Stimulated activated CD4-positive, alpha-beta T cell treated with anti-CD3 and anti-CD28 coated beads, TNF-alpha, amount 100 ng/mL, for 24 hours (primary cell): ENCODE measurements at regions not wholly inside any gene's neighbourhood (a gene's known extent, or its start where the extent isn't known, plus 50 kb on each side); places are given as distances from the start of the nearest gene placed in this dataset.
A peak's percentile ranks its signal among the peaks of the same experiment; 100 is the strongest.

ENCODE experiments used
- DNase-seq, 3 experiments: peaks; one replicate each; pipeline ENCODE4 v3.0.0-alpha.2; 2020; ENCODE audit warnings: low read depth in 3 of 3

DNA sequence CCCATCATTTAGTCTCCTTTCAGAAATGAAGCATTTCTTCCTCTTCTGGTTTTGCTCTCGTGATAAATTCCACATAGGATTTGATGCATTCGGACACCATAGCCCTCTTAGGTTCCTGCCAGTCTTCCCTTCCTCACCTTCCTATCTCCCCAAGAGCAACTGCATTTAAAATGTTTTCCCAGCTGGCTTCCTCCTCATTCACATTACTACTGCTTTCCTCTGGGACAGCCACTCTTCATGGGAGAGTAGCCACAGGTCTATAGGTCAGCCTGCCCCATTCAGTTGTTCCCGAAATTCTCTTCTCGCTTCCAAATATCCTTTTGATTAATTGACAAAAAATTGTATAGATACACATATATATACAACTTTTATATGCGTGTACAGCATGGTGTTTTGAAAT lies 214.2 kb upstream of the PDE10A start:
- no peak for DNase-seq

DNA sequence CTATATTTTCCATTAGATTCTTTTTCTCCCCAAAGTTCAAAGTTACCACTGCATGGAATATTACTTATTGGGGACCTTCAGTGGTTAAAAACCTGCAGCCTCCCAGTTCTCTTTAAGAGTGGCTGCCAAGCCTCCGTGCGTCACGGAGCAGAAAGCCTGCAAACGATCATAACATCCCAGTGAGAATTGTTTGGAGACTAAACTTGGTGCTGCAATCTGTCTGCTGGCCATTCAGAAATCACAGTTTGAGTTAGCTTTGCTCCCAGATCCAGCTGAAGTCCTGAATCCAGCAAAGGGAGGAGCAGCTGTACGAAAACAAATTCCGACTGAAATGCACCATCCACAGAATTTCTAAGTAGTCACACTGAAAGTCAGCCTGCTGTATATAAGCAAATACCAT lies 213.5 kb upstream of the PDE10A start:
- DNase-seq = no peak

DNA sequence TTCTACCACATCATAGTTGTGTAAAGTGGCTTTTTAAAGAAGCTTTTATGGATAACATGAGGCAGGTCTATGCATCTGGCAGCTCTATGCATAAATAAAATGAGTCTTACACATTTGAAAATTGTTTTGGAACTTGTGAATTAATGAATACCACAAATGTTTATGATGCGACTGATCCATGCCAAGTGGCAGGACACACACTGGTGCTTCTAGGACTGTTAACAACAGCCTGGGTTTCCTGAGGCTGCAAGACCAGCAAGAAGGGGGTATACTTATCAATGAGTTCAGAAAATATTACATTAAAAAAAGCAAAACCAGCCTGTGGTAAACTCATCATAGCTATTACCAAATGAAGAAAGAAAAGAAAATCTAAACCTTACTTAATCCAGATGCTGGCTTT lies 212.9 kb upstream of the PDE10A start:
- DNase-seq = no peak

DNA sequence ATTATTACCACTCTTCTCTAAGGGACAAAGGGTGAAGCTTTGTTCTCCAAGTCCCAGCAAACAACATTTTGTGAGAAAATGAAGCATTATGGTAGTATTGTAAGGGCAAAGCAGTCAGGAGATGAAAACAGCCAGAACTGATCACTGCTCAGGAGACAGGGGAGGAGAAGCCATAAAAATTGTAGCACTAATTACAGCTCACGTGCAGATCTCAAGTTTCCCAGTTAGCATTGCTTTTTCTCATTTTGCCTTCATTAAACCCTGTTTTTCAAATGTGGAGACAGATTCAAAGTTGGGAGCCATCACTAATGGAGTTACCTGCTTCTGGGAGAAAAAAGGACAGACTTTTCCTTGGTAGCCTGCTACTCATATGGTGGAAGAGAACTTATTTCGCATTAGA lies 210.9 kb upstream of the PDE10A start:
- no peak for DNase-seq

DNA sequence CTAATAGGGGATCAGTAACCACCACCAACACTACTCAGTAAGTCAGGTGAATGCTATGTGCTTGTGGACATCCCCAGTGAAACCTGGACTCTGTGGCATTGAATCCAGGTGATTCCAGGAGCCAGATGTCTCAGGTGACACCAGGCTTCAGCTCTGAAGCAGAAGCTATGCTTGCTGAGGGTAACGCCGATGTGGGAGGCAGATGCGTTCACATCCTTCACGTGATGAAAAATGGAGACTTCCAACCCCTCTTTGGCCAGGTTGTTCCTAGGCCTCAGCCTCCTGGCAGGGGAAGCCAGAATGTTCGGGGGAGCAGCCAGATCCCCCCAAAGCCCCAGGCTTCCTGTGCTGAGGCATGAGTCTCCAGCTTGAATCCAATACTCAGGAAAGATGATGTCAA lies 209.8 kb upstream of the PDE10A start:
- no peak for DNase-seq

DNA sequence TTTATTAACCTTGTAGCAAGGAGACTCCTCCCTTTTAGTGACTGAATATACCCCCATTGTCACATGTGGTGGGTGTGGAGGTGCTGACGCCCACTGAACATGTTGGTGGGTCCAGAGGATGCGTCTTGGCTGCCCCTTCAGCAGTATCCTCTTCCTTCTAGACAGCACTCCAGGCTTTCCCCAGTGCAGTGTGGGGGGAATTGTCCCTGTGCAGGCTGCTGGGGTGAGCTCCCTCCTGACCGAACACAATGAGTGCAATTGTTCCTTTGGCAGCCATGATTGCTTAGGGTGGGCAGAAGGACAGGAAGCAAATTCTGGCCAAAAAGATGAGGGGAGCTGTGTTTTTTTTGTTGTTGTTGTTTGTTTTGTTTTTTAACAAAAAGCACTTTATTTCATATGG lies 209.3 kb upstream of the PDE10A start:
- no peak for DNase-seq

DNA sequence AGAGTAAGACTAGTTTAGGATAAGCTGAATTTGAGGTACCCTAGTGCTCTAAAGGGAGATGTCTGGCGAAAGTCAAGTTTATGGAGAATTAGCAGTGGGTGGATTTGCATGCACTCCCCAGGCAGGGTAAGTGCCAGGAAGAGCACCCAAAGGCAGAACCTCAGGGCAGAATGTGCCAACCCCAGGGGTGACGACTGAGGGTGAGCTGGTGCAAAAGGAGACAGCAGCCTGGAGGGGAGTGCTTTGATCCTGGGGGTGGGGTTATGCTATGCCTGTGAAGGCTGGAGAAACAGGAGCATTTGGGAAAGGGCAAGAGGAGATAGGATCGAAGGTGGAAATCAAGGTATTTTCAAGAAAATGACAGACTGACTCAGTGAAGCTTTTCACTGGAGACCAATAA lies 208.5 kb upstream of the PDE10A start:
- DNase-seq = no peak

DNA sequence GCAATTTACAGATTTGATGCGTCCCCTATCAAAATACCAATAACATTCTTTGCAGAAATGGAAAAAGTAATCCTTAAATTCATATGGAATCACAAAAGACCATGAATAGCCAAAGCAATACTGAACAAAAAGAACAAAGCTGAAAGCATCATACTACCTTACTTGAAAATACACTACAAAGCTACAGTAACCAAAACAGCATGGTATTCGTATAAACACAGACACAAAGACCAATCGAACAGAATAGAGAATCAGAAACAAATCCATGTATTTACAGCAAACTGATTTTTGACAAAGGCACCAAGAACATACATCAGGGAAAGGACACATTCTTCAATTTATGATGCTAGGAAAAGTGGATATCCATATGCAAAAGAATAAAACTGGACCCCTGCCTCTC lies 206.5 kb upstream of the PDE10A start:
- no peak for DNase-seq

DNA sequence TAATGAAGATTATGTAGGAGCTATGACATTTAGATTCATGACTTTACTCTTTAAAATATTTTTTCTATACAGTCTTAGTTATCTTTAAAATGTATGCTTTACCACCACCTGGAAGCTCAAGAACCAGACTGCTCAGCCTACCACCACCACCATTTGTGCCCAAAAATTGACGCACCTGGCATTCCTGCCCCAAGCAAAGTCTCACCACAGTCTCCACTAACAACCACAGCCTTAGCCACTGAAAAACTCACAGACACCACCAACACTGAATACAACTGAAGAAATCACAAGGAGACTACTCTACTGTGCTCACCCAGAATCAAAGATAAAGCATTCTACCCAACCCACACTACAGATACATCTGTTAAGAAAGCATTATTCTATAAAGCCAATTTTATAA lies 201.9 kb upstream of the PDE10A start:
- DNase-seq = no peak

DNA sequence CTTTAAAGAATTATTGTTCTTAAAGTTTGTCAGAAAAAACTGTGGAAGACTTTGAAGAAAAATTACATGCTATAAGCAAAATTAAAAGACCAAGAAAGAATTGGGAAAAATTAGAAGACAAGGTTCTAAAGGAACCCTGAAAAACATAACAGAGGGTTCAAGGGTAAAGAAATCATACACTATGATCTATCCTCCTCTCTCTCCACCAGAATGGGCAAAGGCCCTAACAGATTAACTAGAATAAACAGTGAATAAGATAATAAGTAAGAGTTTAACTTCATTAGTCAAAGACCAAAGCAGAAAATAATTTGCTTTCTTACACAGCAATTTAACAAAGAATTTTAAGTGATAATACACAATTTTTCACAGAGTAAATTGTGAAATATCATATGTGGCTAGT lies 201.2 kb upstream of the PDE10A start:
- no peak for DNase-seq

DNA sequence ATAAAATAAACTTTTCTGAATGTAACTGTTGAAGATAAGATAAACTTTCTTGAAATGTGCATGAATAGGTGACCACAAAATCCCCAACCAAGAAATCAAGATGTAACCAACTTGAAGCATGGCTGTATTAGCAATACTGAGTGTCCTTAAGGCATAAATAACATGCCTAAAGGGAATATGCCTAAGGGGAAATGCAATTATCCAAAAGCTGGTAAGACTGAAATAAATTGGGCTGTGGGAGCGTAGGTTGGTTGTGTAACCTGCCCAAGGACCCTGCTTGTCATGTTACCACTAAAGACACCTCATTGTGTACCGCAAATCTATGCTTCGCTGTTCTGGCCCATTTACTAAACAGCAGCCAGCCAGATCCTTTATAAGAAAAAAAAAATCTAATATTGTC lies 200.8 kb upstream of the PDE10A start:
- DNase-seq = no peak

DNA sequence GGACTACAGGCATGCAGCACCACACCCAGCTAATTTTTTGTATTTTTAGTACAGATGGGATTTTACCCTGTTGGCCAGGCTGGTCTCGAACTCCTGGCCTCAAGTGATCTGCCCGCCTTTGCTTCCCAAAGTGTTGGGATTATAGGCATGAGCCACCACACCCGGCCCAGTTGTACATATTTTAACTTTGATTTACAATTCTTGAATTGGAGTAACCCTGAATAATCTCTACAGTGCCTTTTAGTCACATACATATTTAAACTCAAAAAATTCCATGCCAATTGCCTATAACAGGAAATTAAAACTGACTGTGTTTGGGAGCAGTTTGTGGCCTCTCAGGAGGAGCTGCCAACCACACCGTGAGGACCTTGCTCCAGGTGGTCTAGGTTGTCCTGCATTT lies 199.8 kb upstream of the PDE10A start:
- no peak for DNase-seq

DNA sequence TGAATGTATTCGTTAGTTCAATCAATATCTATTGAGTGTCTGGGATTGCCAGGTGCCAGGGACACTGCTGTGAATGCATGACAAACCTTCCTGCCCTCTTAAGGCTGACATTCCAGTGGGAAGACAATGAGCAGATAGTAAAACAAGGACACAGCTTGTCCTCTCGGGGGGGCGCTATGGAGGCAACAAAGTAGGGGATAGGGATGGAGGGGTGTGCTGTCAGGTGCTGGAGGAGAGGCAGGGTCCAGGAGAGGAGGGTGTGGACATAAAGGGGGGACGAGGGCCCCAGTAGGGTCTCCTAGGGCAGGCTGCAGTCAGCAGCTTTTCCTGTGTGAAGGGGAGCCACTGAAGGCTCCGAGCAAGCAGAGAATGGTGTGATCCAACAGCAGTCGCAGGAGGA lies 198.2 kb upstream of the PDE10A start:
- DNase-seq = no peak

DNA sequence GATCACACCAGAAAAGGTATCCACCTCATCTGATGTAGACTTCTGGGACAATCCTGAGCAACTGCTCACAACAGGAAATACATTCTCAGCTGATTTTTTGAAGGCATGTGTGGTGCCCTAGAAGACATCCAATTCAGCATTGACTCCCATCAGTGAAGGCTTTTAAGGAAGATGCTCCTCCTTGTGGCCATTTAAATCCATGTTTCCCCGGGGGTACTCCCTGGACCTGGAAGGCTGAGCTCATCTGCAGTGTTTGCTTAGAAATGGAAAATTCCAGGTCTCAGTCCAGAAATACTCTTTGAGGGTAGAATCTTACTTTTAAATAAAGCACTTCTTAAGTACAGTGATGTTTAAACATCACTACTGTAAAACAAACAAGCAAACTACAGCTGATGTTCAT lies 195.5 kb upstream of the PDE10A start:
- no peak for DNase-seq

DNA sequence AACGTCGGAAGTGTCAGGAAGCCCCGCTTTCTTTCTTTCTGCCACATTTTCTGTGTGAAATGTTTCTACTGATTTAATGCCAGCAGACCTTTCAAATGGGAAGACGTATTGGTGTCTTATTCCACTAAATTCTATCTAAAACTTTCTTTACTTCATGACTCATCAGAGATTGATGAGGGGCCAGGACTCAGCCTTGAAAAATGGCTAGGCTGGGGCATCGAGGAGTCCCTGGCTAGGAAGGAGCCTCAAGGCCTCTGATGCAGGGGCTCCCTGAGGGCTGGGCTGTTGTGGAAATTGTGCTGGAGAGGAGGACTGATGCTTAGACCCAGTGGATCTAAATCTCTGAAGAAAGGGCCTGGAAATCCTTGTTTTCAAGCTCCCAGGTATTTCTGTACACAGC lies 192.8 kb upstream of the PDE10A start:
- no peak for DNase-seq

DNA sequence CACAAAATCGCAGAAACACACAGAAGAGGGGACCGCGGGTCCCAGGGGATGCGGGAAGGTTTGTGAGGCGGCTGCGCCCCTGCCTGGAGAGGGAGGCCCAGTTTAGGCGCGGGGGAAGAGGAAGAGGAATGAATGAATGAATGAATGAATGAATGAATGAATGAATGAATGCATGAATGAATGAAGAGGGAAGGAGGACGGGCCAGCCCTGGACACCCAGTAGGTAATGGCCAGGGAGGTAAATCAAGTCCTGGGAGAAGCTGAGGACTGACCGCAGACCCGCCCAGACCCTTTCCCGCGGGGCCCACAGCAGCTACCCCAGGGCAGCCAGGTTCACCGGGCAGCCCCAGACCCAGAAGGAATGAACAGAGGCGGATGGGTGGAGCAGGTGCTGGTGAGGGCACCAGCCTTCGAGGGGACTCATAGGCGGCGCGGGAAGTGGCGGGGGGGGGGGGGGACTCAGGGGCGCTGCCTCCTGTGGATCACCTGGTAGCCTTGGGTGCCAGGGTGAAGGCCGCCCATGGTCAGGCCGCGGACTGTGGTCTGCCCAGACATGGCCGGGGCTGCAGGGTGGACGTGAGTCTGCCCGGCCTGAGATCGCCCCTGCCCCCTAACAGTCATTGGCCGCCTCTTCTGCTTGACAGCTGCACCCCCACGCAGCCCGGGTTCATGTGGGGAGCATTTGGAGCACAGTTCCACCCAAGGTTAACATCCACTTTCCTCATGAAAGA lies 192.0 kb upstream of the PDE10A start:
- DNase-seq = no peak

DNA sequence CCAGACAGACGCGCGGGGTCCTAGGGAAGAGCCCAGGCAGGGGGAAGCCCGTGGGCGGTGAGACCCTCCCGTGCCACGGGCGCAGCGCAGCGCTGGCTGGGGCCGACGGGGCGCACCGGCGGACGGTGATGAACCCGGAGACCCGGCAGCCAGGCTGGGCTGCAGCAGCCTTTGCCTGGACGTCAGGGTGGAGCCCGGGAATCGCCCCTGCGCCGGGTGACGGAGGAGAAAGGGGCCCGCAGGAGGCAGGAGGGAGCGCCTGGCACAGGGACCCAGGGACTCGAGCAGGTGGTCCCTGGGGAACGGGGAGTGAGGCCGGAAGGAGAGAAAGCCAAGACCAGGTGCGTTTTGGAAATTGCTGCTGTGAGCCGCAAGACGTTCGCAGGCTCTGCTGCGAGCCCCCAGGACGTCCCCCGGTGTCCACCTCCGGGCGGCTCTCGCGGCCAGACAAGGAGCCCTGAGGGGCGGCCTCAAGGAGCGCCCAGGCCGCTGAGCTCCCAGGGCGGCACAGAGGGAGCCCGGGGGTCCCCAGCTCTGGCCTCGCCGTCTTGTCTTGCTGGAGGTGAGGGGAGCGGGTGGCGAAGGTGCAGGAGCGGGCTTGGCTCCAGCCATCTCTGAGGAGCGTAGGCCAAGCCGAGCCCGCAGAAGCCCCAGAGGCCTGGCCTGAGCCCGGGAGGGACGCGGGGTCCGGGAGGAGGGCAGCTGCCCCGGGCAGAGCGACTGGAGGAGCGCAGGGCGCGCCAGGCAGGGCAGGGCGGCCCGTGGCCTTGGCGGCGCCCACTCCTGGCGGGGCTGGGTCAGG lies 191.2 kb upstream of the PDE10A start:
- no peak for DNase-seq

DNA sequence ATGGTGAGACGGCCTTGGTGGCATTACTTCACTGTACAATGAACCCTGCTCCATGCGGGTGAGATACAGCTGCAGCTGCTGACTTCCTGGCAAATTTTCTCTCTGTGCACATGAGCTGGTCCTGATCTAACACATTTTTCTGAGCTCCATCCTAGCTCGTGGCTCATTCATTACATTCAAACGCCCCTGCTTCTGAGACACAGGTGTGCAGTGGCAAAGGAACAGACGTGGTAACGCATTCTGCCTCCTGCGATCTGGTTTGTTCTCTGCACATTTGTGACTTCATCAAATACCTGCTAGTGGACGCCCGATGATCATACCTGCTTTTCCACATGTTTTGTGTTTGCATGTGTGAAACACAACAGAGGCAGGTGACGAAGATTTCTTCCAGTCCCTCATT lies 189.6 kb upstream of the PDE10A start:
- DNase-seq = no peak

DNA sequence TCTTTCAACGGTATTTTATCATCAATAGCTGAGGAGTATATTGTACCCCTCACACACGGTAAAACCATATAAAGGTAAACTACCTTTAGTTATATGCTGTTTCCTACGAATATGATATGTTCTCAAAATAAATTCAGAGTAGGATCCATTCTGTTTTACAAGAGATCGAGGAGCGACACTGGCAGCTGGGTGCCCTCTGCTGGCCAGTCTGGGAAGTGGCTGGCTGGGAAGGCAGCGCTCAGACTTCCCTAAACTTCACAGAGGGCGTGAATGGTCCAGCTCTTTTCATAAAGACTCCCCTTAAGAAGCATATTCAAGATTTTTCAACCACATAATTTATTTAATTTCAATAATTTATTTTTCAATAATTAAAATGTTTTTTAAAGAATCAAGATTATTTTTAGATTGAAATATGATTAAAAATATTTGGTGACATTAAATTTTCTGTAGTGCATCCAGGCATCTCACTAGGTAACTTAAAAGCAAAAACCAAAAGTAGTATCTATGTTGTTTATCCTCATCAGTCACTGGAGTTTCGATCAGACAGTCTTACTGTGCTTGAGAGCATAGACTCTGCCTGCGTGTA lies 187.5 kb upstream of the PDE10A start:
- peak in 2 of 3 experiments; percentile 25 to 60 for DNase-seq

DNA sequence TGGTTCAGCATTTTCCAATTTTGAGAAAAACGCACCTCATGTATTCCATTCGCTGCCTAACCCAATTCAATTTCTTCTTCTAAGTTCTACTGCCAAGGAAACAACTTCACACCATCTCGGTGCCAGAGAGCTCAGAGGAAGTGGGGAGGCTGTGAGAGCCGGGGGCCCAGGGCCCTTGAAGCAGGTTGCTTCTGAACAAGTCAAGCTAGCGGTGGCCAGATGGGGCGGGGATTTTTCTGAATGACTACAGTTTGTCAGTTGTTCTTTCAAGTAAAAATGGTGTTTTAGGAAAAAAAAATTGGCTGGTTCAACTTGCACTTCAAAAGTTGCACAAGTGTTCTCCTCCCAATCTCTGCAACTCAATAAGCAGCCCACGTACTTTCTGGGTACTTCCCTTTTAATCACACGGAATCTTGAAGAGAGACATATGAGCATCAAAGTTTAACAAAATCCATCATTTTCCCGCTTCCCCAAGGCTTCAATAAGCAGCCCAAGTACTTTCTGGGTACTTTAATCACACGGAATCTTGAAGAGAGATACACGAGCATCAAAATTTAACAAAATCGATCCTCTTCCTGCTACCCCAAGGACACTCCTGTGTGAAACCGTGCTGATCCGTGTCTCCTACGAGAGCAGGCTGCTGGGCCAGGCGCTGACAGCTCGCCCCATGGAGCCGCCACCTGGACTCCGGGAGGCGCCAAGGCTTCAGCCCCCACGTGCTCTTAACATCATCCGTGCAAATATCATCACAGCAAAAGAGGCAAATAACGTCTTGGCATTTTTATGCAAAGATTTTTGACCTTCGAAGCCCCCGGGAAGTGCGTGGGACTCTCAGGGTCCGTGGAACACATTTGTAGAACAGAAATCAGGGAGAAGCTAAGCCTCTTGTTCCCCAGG lies 186.7 kb upstream of the PDE10A start:
- no peak for DNase-seq

DNA sequence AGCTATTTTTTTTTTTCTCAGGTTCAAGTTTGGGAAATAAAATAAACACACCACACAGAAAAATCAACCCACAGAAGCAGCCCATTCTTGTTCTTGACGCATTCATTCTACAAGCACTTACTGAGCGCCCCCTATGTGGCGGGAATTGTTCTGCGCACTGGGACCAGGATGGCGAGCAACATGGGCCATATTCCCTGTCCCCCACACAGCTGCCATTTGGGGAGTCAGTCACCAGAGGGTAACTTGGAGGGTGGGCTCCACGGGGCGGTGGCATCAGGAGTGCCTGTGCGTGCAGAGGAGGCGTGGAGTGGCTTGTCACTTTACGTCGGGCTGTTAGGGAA lies 185.0 kb upstream of the PDE10A start:
- no peak for DNase-seq

DNA sequence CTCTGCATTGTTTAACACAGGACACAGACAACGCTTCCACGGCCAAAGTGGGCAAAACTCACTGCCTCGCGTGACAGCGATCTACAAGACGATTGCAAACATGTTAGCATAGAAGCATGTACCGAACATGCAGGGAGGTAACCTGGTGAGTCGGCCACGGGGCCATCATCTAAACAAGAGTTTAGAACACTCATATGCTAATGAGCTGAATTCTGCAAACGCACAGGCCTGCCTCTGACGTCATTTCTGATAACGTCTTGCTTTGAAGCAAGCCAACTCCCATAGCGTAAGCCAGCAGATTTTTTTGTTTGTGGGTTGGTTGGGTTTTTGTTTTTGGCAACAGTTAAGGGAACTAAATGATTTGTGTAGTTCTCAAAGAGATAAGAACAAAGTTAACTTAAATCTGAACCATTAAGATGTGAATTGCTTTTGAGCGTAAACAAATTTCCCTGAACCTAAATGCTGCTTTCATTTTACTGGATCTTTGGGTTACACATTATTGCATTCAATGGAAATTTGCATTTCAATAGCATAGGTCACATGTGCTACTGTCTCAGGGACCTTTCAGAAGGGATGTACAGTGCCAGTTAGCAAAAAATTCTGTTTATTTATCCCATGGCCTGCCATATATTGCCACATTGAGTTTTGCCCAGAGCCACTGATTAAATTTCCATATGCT lies 184.5 kb upstream of the PDE10A start:
- no peak for DNase-seq
